ENCODE measurements at regions not wholly inside any gene's neighbourhood (a gene's known extent, or its start where the extent isn't known, plus 50 kb on each side); places are given as distances from the start of the nearest gene placed in this dataset.

DNA sequence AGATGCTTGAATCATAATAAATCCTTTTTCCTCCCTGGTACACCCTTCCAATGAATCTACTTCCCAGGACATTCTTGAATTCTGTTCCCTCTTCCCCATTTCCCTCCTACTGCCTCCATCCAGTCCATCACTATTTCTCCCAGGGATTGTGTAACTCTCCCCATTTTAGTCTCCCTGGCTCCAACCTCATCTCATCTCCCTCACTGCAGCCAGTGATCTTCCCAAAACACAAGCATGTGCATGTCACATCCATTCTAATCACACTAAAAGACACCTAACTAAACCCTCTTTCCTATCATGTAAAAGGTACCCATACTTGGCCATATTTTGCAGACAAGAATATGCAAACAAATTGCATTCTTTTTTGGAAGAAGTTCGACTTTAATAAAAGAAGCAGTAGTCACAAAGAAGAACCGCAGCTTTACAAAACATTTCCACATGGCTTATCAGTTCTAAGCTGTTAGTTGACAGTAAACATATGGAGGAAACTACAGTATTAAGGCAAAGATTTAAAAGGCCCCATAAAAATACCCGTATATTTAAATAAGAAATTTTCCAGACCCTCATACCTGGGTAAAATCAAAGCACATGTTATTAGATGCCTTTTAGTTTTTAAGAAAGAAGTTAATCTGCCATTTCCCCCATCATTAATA, 111.0 kb downstream of the KCTD12 start:
- TF ChIP-seq, protein P1, sequence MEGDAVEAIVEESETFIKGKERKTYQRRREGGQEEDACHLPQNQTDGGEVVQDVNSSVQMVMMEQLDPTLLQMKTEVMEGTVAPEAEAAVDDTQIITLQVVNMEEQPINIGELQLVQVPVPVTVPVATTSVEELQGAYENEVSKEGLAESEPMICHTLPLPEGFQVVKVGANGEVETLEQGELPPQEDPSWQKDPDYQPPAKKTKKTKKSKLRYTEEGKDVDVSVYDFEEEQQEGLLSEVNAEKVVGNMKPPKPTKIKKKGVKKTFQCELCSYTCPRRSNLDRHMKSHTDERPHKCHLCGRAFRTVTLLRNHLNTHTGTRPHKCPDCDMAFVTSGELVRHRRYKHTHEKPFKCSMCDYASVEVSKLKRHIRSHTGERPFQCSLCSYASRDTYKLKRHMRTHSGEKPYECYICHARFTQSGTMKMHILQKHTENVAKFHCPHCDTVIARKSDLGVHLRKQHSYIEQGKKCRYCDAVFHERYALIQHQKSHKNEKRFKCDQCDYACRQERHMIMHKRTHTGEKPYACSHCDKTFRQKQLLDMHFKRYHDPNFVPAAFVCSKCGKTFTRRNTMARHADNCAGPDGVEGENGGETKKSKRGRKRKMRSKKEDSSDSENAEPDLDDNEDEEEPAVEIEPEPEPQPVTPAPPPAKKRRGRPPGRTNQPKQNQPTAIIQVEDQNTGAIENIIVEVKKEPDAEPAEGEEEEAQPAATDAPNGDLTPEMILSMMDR (IDR thresholded peaks at IDR 0.05): no peak
- TF ChIP-seq EP300 (IDR thresholded peaks at IDR 0.05): no peak
- TF ChIP-seq POLR2A (IDR thresholded peaks at IDR 0.05): no peak

All from upper lobe of left lung (tissue), 4 donors.